ENCODE measurements at regions not wholly inside any gene's neighbourhood (a gene's known extent, or its start where the extent isn't known, plus 50 kb on each side); places are given as distances from the start of the nearest gene placed in this dataset.
A peak's percentile ranks its signal among the peaks of the same experiment; 100 is the strongest.

GRCh38 chr7:156465186-156465585, 175.4 kb upstream of the RNF32 start:
- Histone ChIP-seq H3K4me3 (no peak overlapping the region), H3K4me1 (replicated peaks in 1 of 2) (no peaks in the 10 kb centered on the region), H3K27ac (no peak overlapping the region)
- in situ Hi-C loops (cut with MboI; ENCODE audit: low pct_unique_long_range_greater_than_20kb in 2 of 9, low sequenced_read_pairs in 9 of 9, unreplicated experiment in 9 of 9) = loop anchor here in 1 of 9 experiments (25.0 kb wide), 1 partner anchor 653 kb away; the partner anchor contains the start of gene SHH
- ATAC-seq (replicated peaks in 6 of 8) = no peak
- WGBS, 10 experiments = 20 to 100% (median 76%) methylated on average over 1 to 3 of the region's 10 CpGs; no CpG with 5 or more reads in 6 of the 10 experiments

GRCh38 chr7:156464339-156464738, 176.2 kb upstream of the RNF32 start:
- 15 to 96% (median 57%) methylated on average over 3 to 6 of the region's 10 CpGs; no CpG with 5 or more reads in 2 of the 10 experiments for WGBS, 10 experiments
- Histone ChIP-seq H3K27ac (no peak overlapping the region), H3K4me1 (replicated peaks in 1 of 2) (no peaks in the 10 kb centered on the region), H3K4me3 (no peak overlapping the region)
- in situ Hi-C loops (cut with MboI; ENCODE audit: low pct_unique_long_range_greater_than_20kb in 2 of 9, low sequenced_read_pairs in 9 of 9, unreplicated experiment in 9 of 9) = loop anchor here in 1 of 9 experiments (25.0 kb wide), 1 partner anchor 652 kb away; the partner anchor contains the start of gene SHH
- ATAC-seq (replicated peaks in 6 of 8) = no peak

DNA sequence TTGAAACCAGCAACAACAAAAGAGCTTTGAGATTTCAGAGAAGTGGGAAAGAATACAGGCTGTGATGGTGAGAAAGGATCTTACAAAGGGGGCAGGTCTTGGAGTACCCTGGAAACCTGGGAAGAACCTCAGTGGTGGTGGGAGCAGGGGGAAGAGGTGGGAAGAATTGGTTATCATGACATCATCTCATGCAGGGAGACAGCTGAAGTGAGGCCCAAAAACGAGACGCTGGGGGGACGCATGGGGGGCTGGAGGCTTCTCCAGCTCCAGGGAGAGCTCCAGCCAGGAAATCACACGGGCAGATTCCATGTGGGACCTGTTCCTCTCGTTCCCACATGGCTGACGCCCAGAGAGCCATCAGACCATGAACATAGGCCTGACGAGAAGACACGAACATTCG, 177.3 kb upstream of the RNF32 start:
- H3K4me1 ChIP-seq (replicated peaks in 1 of 2) = no peaks in the 10 kb centered on the region
- no peak overlapping the region for H3K27ac ChIP-seq
- WGBS, 10 experiments = 0 to 94% (median 54%) methylated on average over 1 to 6 of the region's 9 CpGs; no CpG with 5 or more reads in 2 of the 10 experiments
- no peak overlapping the region for H3K4me3 ChIP-seq
- in situ Hi-C loops (cut with MboI; ENCODE audit: low pct_unique_long_range_greater_than_20kb in 2 of 9, low sequenced_read_pairs in 9 of 9, unreplicated experiment in 9 of 9) = loop anchor here in 1 of 9 experiments (25.0 kb wide), 1 partner anchor 651 kb away; the partner anchor contains the start of gene SHH
- ATAC-seq (replicated peaks in 6 of 8) = no peak

DNA sequence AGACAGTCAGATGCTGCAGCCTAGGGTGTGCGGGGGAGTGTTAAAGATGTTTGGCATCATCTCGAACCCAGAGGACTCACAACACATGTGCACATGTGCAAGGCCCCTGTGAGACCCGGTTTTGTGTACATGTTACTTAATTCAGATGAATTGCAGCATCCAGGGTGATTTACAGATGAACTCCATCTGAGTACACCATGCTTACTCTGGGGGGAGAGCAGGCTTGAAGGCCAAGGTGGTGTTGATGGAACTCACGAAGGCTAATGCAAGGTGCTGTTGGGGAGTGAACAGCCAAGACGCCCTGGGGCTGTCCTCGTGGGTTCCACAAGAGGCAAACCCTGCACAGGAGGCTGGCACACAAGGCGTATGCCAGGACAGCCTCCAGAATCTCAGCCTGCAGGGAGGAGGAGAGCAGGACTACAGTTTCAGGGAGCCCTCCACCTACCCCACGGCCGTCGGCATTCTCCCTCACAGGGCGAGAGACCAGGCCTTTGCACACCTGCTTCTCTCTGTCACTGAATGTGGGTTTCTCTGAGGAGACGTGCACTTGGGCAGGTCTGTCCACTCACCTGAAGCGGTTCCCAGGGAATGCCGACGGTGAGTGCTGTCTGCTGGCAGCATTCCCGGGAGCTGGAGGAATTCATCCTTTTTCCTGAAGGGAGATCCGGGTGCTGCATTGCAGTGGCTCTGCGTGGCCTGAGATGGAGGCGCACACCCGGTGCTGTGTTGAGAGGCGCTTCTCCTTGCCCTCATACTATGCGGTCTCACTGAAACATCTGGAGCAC, 178.5 kb upstream of the RNF32 start:
- in situ Hi-C loops (cut with MboI; ENCODE audit: low pct_unique_long_range_greater_than_20kb in 2 of 9, low sequenced_read_pairs in 9 of 9, unreplicated experiment in 9 of 9) = loop anchor here in 1 of 9 experiments (25.0 kb wide), 1 partner anchor 650 kb away; the partner anchor contains the start of gene SHH
- Histone ChIP-seq H3K4me1 (replicated peaks in 1 of 2) (no peaks in the 10 kb centered on the region), H3K27ac (no peak overlapping the region), H3K4me3 (no peak overlapping the region)
- ATAC-seq (replicated peaks in 6 of 8) = no peak
- 0 to 100% (median 85%) methylated on average over 1 to 8 of the region's 22 CpGs; no CpG with 5 or more reads in 2 of the 10 experiments for WGBS, 10 experiments

DNA sequence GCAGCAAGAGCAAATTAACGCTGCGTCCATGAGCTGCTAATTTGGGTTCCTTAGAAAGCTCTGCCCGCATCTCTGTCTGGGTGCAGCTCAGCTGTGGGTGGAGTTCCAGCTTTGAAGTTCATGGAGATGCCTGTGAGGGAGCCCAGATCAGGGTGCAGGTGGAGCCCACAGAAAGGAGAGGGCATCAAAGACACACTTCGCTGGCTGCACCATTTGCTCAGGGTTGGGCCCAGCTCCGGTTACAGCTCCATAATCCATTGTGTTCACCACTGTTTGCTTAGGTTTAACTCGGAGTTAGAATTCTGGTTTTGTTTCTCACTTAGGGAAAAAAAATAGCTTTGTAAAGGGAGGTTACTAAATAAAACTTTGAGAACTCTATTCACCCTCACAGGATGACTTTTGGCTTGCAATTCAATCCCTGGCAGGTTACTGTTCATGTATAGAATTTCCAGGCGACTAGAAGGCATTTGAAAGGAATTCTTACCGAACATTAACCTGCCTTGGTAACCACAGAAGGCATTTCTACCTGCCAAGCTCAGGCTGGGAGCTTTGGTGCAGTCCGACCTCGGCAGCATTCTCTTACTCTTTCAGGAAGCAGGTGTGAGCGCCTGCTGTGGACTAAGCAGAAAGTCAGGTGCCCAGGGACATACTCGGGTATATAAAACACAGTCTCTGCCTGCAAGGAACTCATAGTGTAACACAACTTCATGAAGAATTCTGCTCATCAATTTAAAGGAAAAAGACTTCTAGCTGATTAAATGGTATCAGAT, 179.5 kb upstream of the RNF32 start:
- peak in 1 of 8 experiments; percentile 45 for ATAC-seq (replicated peaks in 6 of 8)
- 0 to 76% (median 42%) methylated on average over 4 to 10 of the region's 12 CpGs; no CpG with 5 or more reads in 1 of the 10 experiments for WGBS, 10 experiments
- H3K4me3 ChIP-seq = no peak overlapping the region
- in situ Hi-C loops (cut with MboI; ENCODE audit: low pct_unique_long_range_greater_than_20kb in 2 of 9, low sequenced_read_pairs in 9 of 9, unreplicated experiment in 9 of 9) = loop anchor here in 1 of 9 experiments (25.0 kb wide), 1 partner anchor 649 kb away; the partner anchor contains the start of gene SHH
- no peaks in the 10 kb centered on the region for H3K4me1 ChIP-seq (replicated peaks in 1 of 2)
- H3K27ac ChIP-seq = no peak overlapping the region

GRCh38 chr7:156459582-156459981, 181.0 kb upstream of the RNF32 start:
- 0 to 93% (median 53%) methylated on average over 1 to 13 of the region's 13 CpGs; no CpG with 5 or more reads in 2 of the 10 experiments for WGBS, 10 experiments
- no peak for ATAC-seq (replicated peaks in 6 of 8)
- in situ Hi-C loops (cut with MboI; ENCODE audit: low pct_unique_long_range_greater_than_20kb in 2 of 9, low sequenced_read_pairs in 9 of 9, unreplicated experiment in 9 of 9) = loop anchor here in 1 of 9 experiments (25.0 kb wide), 1 partner anchor 647 kb away; the partner anchor contains the start of gene SHH
- Histone ChIP-seq H3K27ac (no peak overlapping the region), H3K4me3 (no peak overlapping the region), H3K4me1 (replicated peaks in 1 of 2) (no peaks in the 10 kb centered on the region)

DNA sequence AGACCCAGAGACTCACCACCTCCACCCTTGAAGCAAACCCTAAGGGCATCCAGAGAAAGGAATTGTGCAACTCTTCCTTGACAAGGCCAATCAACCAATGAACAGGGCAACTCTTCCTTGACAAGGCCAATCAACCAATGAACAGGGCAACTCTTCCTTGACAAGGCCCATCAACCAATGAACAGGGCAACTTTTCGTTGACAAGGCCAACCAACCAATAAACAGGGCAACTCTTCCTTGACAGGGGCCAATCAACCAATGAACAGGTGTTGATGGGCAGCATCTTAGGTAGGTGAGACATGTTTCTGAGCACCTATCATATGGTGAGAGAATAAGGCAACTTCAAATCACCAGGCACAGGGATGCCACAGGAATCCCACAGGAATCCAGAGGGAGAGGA, 181.5 kb upstream of the RNF32 start:
- in situ Hi-C loops (cut with MboI; ENCODE audit: low pct_unique_long_range_greater_than_20kb in 2 of 9, low sequenced_read_pairs in 9 of 9, unreplicated experiment in 9 of 9) = loop anchor here in 1 of 9 experiments (25.0 kb wide), 1 partner anchor 647 kb away; the partner anchor contains the start of gene SHH
- H3K27ac ChIP-seq = no peak overlapping the region
- ATAC-seq (replicated peaks in 6 of 8) = no peak
- WGBS, 10 experiments = 0 to 86% (median 18%) methylated on average over 1 of the region's 1 CpG; no CpG with 5 or more reads in 6 of the 10 experiments
- no peaks in the 10 kb centered on the region for H3K4me1 ChIP-seq (replicated peaks in 1 of 2)
- H3K4me3 ChIP-seq = no peak overlapping the region

DNA sequence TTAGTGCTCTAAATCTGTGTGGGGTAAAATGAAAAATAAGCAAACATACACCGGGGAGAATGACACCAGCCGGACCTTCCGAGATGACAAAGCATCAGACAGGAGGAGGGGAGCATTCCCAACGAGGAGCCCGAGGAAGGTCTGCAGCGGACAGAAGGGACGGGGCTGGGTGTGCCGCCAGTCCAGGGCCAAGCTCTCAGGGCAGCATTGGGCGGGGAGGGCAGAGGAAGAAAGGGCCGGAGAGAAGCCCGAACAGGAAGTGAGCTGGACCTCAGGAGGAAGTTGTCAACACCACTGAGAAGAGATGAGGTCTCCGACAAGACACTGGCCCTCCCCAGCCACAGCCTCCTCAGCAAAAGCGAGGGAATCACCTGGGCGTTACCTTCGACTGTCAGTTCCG, 182.6 kb upstream of the RNF32 start:
- in situ Hi-C loops (cut with MboI; ENCODE audit: low pct_unique_long_range_greater_than_20kb in 2 of 9, low sequenced_read_pairs in 9 of 9, unreplicated experiment in 9 of 9) = loop anchor here in 1 of 9 experiments (25.0 kb wide), 1 partner anchor 646 kb away; the partner anchor contains the start of gene SHH
- 29 to 100% (median 90%) methylated on average over 1 to 8 of the region's 16 CpGs; no CpG with 5 or more reads in 3 of the 10 experiments for WGBS, 10 experiments
- Histone ChIP-seq H3K27ac (no peak overlapping the region), H3K4me3 (no peak overlapping the region), H3K4me1 (replicated peaks in 1 of 2) (no peaks in the 10 kb centered on the region)
- no peak for ATAC-seq (replicated peaks in 6 of 8)

GRCh38 chr7:156456503-156457115, 184.0 kb upstream of the RNF32 start:
- WGBS, 10 experiments = 0 to 100% (median 79%) methylated on average over 1 to 8 of the region's 11 CpGs; no CpG with 5 or more reads in 1 of the 10 experiments
- Histone ChIP-seq H3K4me3 (no peak overlapping the region), H3K27ac (no peak overlapping the region), H3K4me1 (replicated peaks in 1 of 2) (no peaks in the 10 kb centered on the region)
- ATAC-seq (replicated peaks in 6 of 8) = no peak
- in situ Hi-C loops (cut with MboI; ENCODE audit: low pct_unique_long_range_greater_than_20kb in 2 of 9, low sequenced_read_pairs in 9 of 9, unreplicated experiment in 9 of 9) = loop anchor here in 1 of 9 experiments (25.0 kb wide), 1 partner anchor 644 kb away; the partner anchor contains the start of gene SHH

- 0 to 86% (median 57%) methylated on average over 4 to 8 of the region's 8 CpGs; no CpG with 5 or more reads in 2 of the 10 experiments for WGBS, 10 experiments
- no peak overlapping the region for H3K4me3 ChIP-seq
- no peak for ATAC-seq (replicated peaks in 6 of 8)
- H3K4me1 ChIP-seq (replicated peaks in 1 of 2) = no peaks in the 10 kb centered on the region
- in situ Hi-C loops (cut with MboI; ENCODE audit: low pct_unique_long_range_greater_than_20kb in 2 of 9, low sequenced_read_pairs in 9 of 9, unreplicated experiment in 9 of 9) = loop anchor here in 1 of 9 experiments (25.0 kb wide), 1 partner anchor 644 kb away; the partner anchor contains the start of gene SHH
- H3K27ac ChIP-seq = no peak overlapping the region
These were observed 184.5 kb upstream of the RNF32 start for GRCh38 chr7:156456032-156456431.

DNA sequence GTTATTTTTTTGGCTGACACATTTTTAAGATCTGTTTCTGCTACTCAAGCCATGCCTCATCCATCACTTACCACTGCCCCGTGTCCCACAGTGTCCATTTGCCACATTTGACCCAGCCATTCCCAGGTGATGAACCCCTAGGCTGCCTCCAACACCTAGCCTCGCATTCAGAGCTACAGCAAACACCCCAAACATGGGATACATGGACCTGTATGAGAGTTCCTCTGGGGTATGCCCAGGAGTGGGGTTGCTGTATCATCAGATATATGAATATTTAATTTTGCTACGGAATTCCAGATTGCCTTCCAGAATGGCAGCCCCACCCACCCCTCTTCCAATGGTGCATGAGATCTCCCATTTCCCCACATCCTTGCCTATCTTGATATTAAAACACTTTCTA, 190.1 kb upstream of the RNF32 start:
- ATAC-seq (replicated peaks in 6 of 8) = no peak
- Histone ChIP-seq H3K4me1 (replicated peaks in 1 of 2) (no peaks in the 10 kb centered on the region), H3K27ac (no peak overlapping the region), H3K4me3 (no peak overlapping the region)
- in situ Hi-C loops (cut with MboI; ENCODE audit: low pct_unique_long_range_greater_than_20kb in 2 of 9, low sequenced_read_pairs in 9 of 9, unreplicated experiment in 9 of 9) = loop anchor here in 1 of 9 experiments (25.0 kb wide), 1 partner anchor 638 kb away; the partner anchor contains the start of gene SHH
- WGBS, 10 experiments = 0 to 50% (median 27%) methylated on average over 1 to 3 of the region's 3 CpGs; no CpG with 5 or more reads in 6 of the 10 experiments

DNA sequence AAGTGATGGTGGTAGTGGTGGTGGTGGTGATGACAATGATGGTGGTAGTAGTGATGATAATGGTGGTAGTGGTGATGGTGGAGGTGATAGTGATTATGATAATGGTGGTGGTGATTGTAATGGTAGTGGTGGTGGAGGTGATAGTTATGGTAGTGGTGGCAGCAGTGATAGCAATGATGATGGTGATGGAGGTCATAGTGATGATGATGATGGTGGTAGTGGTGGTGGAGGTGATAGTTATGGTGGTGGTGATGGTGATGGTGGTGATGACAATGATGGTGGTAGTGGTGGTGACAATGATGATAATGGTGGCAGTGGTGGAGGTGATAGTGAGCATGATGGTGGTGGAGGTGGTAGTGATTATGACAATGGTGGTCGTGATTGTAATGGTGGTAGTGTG, 191.7 kb upstream of the RNF32 start:
- WGBS, 10 experiments = 0 to 40% (median 0%) methylated on average over 1 of the region's 1 CpG; no CpG with 5 or more reads in 3 of the 10 experiments
- in situ Hi-C loops (cut with MboI; ENCODE audit: low pct_unique_long_range_greater_than_20kb in 2 of 9, low sequenced_read_pairs in 9 of 9, unreplicated experiment in 9 of 9) = no loop called here
- no peak overlapping the region for H3K27ac ChIP-seq
- no peak overlapping the region for H3K4me3 ChIP-seq
- no peaks in the 10 kb centered on the region for H3K4me1 ChIP-seq (replicated peaks in 1 of 2)
- ATAC-seq (replicated peaks in 6 of 8) = no peak
